Lower leg skin (tissue), 4 donors: ENCODE measurements at regions not wholly inside any gene's neighbourhood (a gene's known extent, or its start where the extent isn't known, plus 50 kb on each side); places are given as distances from the start of the nearest gene placed in this dataset.
"Not testable (repeated sequence)": the region's sequence is repeated elsewhere in the genome, so short reads cannot be mapped to it uniquely, and the experiment has no call there.

Source experiments
- DNase-seq, 2 donors: peaks; one replicate each; pipeline ENCODE4 v3.0.0-alpha.2; 2019; ENCODE audit warnings: low spot score in 2 of 2
- H3K4me3 ChIP-seq: fragments of 200-600 bp; sonication (generic); 2 replicates; pipeline ENCODE4 v1.5.1; 2017; ENCODE audit warnings: mild to moderate bottlenecking, low read depth; ENCODE audit not compliant: poor library complexity, severe bottlenecking
- POLR2A ChIP-seq, 2 donors: fragments of 450-650 bp; IDR thresholded peaks; one replicate each; pipeline ENCODE4 v1.6.1; 2016 to 2017; ENCODE audit warnings: antibody characterized with exemption in 2 of 2, mild to moderate bottlenecking in 1 of 2, moderate library complexity in 1 of 2
- WGBS, 2 donors: methylation state at CpG; one replicate each; pipeline ENCODE4 v1.1.5; 2018; 5-methylcytosine and 5-hydroxymethylcytosine counted together
- intact Hi-C: fragments of 100-400 bp; cut with DNase I; formaldehyde crosslinking; loops from one replicate; pipeline ENCODE4 v1.15.0; 2023; ENCODE audit warnings: low total_unique reads
- TF ChIP-seq, protein P1 (sequence below), 3 donors: fragments of 450-650 bp; IDR thresholded peaks; one replicate each; pipeline ENCODE4 v1.5.1; 2016; ENCODE audit warnings: antibody characterized with exemption in 3 of 3, mild to moderate bottlenecking in 3 of 3, moderate library complexity in 2 of 3

DNA sequence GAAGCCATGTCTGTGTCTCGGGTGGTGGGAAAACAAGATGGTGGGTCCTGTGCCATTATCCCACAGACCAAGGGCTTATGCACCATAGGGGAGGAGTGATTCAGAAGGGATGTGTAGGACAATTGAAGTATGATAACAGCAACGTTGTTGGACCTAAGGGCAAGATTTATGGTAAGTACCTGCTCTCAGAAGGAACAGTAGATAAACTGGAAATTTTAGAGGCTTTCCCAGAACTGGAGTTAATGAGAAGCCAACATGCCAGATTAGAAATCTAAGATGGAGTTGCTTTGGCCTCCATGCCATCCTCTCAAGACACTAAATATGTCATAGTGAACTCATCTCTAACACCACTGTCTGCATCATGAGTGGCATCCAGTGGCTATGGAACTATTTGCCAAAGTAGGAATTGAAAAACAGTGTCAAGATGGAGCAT, 84.7 kb upstream of the MYLIP start:
- TF ChIP-seq POLR2A (IDR thresholded peaks at IDR 0.05): no peak
- TF ChIP-seq, protein P1, sequence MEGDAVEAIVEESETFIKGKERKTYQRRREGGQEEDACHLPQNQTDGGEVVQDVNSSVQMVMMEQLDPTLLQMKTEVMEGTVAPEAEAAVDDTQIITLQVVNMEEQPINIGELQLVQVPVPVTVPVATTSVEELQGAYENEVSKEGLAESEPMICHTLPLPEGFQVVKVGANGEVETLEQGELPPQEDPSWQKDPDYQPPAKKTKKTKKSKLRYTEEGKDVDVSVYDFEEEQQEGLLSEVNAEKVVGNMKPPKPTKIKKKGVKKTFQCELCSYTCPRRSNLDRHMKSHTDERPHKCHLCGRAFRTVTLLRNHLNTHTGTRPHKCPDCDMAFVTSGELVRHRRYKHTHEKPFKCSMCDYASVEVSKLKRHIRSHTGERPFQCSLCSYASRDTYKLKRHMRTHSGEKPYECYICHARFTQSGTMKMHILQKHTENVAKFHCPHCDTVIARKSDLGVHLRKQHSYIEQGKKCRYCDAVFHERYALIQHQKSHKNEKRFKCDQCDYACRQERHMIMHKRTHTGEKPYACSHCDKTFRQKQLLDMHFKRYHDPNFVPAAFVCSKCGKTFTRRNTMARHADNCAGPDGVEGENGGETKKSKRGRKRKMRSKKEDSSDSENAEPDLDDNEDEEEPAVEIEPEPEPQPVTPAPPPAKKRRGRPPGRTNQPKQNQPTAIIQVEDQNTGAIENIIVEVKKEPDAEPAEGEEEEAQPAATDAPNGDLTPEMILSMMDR (IDR thresholded peaks at IDR 0.05): no peak
- WGBS, 2 donors: 50 to 62% methylated on average over 2 of the region's 2 CpGs
- DNase-seq: no peak
- no peak overlapping the region for H3K4me3 ChIP-seq
- intact Hi-C loops: no loop called here

DNA sequence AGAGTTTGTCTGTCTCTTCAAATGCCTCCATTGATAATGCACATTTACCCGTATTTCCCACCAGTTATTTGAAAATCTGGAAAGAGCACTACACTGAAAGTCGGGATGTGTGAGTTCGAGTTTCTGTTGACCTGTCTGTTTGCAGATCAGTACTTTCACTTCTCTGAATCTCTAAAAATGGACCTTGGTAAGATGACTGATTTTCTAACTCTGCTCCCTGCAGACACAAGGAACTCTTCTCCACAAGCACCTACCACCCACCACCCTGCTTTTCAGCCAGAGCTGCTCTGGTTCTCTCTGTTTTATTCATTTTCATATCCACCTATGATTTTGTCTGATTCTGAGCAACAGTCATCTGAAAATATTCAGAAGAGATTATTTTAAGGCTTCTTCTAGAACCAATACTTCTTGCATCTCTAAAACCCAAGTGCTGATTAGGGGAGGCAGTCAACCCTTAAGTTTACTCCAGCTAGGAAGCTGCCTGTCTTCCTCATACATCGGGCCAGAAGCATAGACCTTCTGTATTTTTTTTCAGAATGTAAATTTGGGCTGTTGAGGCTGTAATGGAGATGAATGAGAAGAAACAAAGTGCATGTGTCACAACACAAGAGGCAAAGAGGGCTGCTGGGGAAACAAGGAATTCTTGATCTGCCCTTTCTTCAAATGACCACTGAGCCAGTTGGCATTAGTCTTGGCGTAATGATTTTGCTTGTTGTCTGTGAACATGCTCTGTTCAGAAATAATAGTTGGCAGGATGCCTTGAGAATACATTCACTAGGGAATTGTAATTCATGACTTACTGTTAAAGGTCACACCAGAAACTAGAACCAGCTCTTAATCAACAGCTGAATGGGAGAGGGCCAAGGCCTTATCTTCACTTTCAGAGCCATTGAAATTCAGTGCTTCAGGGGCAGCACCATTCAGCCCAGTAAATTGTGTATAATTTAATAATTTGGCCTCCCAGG, 85.4 kb upstream of the MYLIP start:
- no peak overlapping the region for H3K4me3 ChIP-seq
- DNase-seq: no peak
- intact Hi-C loops: no loop called here
- TF ChIP-seq POLR2A (IDR thresholded peaks at IDR 0.05): no peak
- TF ChIP-seq, protein P1 (IDR thresholded peaks at IDR 0.05): no peak
- WGBS, 2 donors: 75 to 79% methylated on average over 5 of the region's 5 CpGs

DNA sequence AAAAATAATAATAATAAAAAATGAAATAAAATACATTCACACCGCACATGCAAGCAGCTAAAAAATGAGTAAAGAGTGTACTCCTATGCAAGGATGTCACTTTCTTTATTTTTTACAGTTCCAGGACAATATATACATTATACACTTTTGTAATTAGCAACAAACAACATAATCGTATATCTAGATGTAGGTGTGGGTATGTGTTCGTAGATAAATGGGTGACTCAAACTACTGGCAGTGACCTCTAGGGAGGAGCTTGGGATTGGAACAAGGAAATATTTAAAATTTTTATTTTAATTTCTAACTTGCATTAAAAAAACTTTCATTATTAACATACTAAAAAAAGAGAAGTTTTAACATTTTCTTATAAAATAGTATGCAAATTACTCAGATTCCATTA, 86.1 kb upstream of the MYLIP start:
- no peak for DNase-seq
- no peak for TF ChIP-seq POLR2A (IDR thresholded peaks at IDR 0.05)
- TF ChIP-seq, protein P1 (IDR thresholded peaks at IDR 0.05): no peak
- intact Hi-C loops: no loop called here
- WGBS, 2 donors: 68 to 74% methylated on average over 3 of the region's 3 CpGs
- no peak overlapping the region for H3K4me3 ChIP-seq

DNA sequence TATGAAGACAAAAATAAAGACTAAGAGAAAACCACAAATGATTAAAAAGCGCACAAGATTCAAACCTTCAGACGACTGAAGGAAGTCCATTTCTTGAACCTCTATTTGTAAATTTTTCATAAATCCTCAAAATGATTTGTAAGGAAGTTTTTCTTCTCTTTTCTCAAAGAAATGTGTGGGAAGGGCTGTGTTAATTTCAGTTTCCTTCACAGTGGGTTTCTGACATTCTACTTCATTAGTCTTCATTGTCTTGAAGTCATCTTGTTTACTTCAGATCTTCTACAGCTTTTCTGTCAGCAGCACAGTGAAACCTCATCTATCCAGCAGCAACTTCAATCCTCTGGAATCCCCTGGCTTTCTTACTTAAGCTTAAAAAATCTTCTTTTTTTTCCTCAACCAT, 87.6 kb upstream of the MYLIP start:
- no peak for DNase-seq
- intact Hi-C loops: no loop called here
- WGBS, 2 donors: 78 to 80% methylated on average over 2 of the region's 2 CpGs
- TF ChIP-seq, protein P1 (IDR thresholded peaks at IDR 0.05): no peak
- H3K4me3 ChIP-seq: no peak overlapping the region

DNA sequence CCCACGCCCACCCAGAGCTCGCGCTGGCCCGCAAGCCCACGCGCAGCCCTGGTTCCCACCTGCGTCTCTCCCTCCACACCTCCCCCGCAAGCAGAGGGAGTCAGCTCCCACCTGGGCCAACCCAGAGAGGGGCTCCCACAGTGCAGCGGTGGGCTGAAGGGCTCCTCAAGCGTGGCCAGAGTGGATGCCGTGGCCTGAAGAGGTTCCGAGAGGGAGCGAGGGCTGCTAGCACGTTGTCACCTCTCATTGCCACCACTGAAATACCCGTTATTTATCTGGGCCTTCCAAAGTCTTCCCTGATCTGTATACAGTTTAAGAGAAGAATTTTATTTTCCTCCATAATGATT, 88.3 kb upstream of the MYLIP start:
- DNase-seq: no peak
- no peak overlapping the region for H3K4me3 ChIP-seq
- WGBS, 2 donors: 93 to 98% methylated on average over 9 to 12 of the region's 15 CpGs
- no peak for TF ChIP-seq POLR2A (IDR thresholded peaks at IDR 0.05)
- TF ChIP-seq, protein P1 (IDR thresholded peaks at IDR 0.05): no peak
- intact Hi-C loops: no loop called here

DNA sequence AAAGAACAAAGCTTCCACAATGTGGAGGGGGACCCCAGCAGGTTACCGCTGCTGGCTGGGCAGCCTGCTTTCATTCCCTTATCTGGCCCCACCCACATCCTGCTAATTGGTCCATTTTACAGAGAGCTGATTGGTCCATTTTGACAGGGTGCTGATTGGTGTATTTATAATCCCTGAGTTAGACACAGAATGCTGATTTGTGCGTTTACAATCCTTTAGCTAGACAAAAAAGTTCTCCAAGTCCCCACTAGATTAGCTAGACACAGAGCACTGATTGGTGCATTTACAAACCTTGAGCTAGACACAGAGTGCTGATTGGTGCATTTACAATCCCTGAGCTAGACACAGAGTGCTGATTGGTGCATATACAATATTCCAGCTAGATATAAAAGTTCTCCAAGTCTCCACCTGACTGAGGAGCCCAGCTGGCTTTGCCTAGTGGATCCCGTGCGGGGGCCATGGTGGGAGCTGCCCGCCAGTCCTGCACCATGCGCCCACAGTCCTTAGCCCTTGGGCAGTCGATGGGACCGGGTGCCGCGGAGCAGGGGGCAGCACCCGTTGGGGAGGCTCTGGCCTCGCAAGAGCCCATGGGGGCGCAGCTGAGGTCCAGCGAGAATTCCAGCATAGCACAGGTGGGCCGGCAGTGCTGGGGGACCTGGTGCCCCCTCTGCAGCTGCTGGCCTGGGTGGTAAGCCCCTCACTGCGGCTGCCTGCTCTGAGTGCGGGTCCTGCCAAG, 88.8 kb upstream of the MYLIP start:
- intact Hi-C loops, DNase-seq, H3K4me3 ChIP-seq: not testable (repeated sequence)
- WGBS, 2 donors: 96% methylated on average over 14 to 15 of the region's 17 CpGs
